Neural cell (in vitro differentiated cells): ENCODE measurements at regions not wholly inside any gene's neighbourhood (a gene's known extent, or its start where the extent isn't known, plus 50 kb on each side); places are given as distances from the start of the nearest gene placed in this dataset.

Experiments used
- EP300 ChIP-seq: fragments of 450-650 bp; conservative IDR thresholded peaks from 2 replicates; pipeline ENCODE4 v1.6.1; 2014; ENCODE audit warnings: antibody characterized with exemption, mild to moderate bottlenecking, moderate library complexity; ENCODE audit not compliant: poor library complexity, severe bottlenecking
- EZH2 ChIP-seq: fragments of 200-600, 300-800 bp; shearing (Covaris generic), sonication (generic); IDR thresholded peaks from 2 replicates; pipeline ENCODE4 v1.6.1; 2014; ENCODE audit warnings: antibody characterized with exemption, low read length, borderline replicate concordance, mild to moderate bottlenecking; ENCODE audit not compliant: insufficient read depth, poor library complexity, severe bottlenecking
- SMC3 ChIP-seq: fragments of 450-650 bp; conservative IDR thresholded peaks from 2 replicates; pipeline ENCODE4 v1.6.1; 2014; ENCODE audit warnings: antibody characterized with exemption, mild to moderate bottlenecking, moderate library complexity; ENCODE audit not compliant: poor library complexity
- TAF1 ChIP-seq: IDR thresholded peaks from 2 replicates; pipeline ENCODE4 v1.6.1; 2012; ENCODE audit warnings: low read depth
- TF ChIP-seq, protein P1 (sequence below): fragments of 450-650 bp; IDR thresholded peaks from 2 replicates; pipeline ENCODE4 v1.5.1; 2014; ENCODE audit warnings: antibody characterized with exemption, mild to moderate bottlenecking, moderate library complexity; ENCODE audit not compliant: poor library complexity, severe bottlenecking
- TF ChIP-seq, protein P2 (sequence below): IDR thresholded peaks from 2 replicates; pipeline ENCODE4 v1.6.1; 2012; ENCODE audit warnings: borderline replicate concordance

DNA sequence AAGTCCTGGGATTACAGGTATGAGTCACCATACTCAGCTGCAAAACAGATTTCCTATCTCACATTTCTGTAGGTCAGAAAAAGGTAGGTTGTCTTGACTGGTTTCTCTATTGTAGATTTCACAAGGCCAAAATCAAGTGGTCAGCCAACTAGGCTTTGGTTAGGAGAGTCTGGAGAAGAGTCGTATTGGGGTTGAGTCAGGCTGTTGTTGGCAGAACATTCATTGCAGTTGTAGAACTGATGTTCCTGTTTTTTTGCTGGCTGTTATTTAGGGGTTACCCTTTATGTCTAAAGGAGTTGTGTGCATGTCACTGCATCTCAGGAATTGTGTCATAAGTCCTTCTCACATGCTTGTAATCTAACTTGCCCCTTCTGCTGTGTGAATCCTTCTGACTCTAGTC, 814.2 kb upstream of the GRAMD2B start:
- TF ChIP-seq, protein P1, sequence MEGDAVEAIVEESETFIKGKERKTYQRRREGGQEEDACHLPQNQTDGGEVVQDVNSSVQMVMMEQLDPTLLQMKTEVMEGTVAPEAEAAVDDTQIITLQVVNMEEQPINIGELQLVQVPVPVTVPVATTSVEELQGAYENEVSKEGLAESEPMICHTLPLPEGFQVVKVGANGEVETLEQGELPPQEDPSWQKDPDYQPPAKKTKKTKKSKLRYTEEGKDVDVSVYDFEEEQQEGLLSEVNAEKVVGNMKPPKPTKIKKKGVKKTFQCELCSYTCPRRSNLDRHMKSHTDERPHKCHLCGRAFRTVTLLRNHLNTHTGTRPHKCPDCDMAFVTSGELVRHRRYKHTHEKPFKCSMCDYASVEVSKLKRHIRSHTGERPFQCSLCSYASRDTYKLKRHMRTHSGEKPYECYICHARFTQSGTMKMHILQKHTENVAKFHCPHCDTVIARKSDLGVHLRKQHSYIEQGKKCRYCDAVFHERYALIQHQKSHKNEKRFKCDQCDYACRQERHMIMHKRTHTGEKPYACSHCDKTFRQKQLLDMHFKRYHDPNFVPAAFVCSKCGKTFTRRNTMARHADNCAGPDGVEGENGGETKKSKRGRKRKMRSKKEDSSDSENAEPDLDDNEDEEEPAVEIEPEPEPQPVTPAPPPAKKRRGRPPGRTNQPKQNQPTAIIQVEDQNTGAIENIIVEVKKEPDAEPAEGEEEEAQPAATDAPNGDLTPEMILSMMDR, result no peak
- TF ChIP-seq EZH2 (no peak), SMC3 (no peak), EP300 (no peak), TAF1 (no peak)
- TF ChIP-seq, protein P2, sequence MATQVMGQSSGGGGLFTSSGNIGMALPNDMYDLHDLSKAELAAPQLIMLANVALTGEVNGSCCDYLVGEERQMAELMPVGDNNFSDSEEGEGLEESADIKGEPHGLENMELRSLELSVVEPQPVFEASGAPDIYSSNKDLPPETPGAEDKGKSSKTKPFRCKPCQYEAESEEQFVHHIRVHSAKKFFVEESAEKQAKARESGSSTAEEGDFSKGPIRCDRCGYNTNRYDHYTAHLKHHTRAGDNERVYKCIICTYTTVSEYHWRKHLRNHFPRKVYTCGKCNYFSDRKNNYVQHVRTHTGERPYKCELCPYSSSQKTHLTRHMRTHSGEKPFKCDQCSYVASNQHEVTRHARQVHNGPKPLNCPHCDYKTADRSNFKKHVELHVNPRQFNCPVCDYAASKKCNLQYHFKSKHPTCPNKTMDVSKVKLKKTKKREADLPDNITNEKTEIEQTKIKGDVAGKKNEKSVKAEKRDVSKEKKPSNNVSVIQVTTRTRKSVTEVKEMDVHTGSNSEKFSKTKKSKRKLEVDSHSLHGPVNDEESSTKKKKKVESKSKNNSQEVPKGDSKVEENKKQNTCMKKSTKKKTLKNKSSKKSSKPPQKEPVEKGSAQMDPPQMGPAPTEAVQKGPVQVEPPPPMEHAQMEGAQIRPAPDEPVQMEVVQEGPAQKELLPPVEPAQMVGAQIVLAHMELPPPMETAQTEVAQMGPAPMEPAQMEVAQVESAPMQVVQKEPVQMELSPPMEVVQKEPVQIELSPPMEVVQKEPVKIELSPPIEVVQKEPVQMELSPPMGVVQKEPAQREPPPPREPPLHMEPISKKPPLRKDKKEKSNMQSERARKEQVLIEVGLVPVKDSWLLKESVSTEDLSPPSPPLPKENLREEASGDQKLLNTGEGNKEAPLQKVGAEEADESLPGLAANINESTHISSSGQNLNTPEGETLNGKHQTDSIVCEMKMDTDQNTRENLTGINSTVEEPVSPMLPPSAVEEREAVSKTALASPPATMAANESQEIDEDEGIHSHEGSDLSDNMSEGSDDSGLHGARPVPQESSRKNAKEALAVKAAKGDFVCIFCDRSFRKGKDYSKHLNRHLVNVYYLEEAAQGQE, result no peak
